GM06990 (cell line): ENCODE measurements at regions not wholly inside any gene's neighbourhood (a gene's known extent, or its start where the extent isn't known, plus 50 kb on each side); places are given as distances from the start of the nearest gene placed in this dataset.

Experiments
- DNase-seq: peaks from one replicate; pipeline ENCODE4 v3.0.0-alpha.2; 2011; ENCODE audit not compliant: insufficient read length; ENCODE audit errors: extremely low read depth
- H3K27me3 ChIP-seq: replicated peaks from 2 replicates; pipeline ENCODE4 v1.6.0; 2011; ENCODE audit warnings: low read length; ENCODE audit not compliant: control insufficient read depth, insufficient read depth
- H3K36me3 ChIP-seq: 2 replicates; pipeline ENCODE4 v1.5.1; 2011; ENCODE audit warnings: low read length; ENCODE audit not compliant: control insufficient read depth, insufficient read depth
- H3K4me3 ChIP-seq: replicated peaks from 2 replicates; pipeline ENCODE4 v1.5.1; 2011; ENCODE audit warnings: low read depth, mild to moderate bottlenecking, control low read depth, low read length
- CTCF ChIP-seq: IDR thresholded peaks from 2 replicates; pipeline ENCODE4 v1.5.1; 2011; ENCODE audit warnings: low read length, control low read depth, mild to moderate bottlenecking, inconsistent platforms; ENCODE audit not compliant: insufficient read depth, poor library complexity, severe bottlenecking

- no peaks in the 10 kb centered on the region for H3K36me3 ChIP-seq
- H3K27me3 ChIP-seq, result no peaks in the 10 kb centered on the region; the same call in 1 of the 2 replicates
- no peak for DNase-seq
- no peak for TF ChIP-seq CTCF
- H3K4me3 ChIP-seq, result no peak overlapping the region
These were observed 179.5 kb upstream of the PARD3B start for GRCh38 chr2:204365811-204366210.

- Histone ChIP-seq H3K27me3 (no peaks in the 10 kb centered on the region; the same call in 1 of the 2 replicates), H3K4me3 (no peak overlapping the region), H3K36me3 (no peaks in the 10 kb centered on the region)
- no peak for TF ChIP-seq CTCF
- no peak for DNase-seq
These were observed 177.8 kb upstream of the PARD3B start for GRCh38 chr2:204367466-204367865.

- Histone ChIP-seq H3K27me3 (no peaks in the 10 kb centered on the region), H3K36me3 (no peaks in the 10 kb centered on the region), H3K4me3 (no peak overlapping the region)
- no peak for TF ChIP-seq CTCF
- no peak for DNase-seq
These were observed 175.0 kb upstream of the PARD3B start for GRCh38 chr2:204370172-204370718.

- no peak for DNase-seq
- H3K36me3 ChIP-seq, result no peaks in the 10 kb centered on the region
- H3K27me3 ChIP-seq, result no peaks in the 10 kb centered on the region
- TF ChIP-seq CTCF, result no peak
- no peak overlapping the region for H3K4me3 ChIP-seq
These were observed 171.3 kb upstream of the PARD3B start for GRCh38 chr2:204373942-204374341.

- H3K27me3 ChIP-seq, result no peaks in the 10 kb centered on the region
- H3K36me3 ChIP-seq, result no peaks in the 10 kb centered on the region
- no peak overlapping the region for H3K4me3 ChIP-seq
- TF ChIP-seq CTCF, result no peak
- DNase-seq, result no peak
These were observed 165.0 kb upstream of the PARD3B start for GRCh38 chr2:204380141-204380881.
